HepG2 (cell line): ENCODE measurements at regions not wholly inside any gene's neighbourhood (a gene's known extent, or its start where the extent isn't known, plus 50 kb on each side); places are given as distances from the start of the nearest gene placed in this dataset.

Source experiments
- ATAC-seq: fragments of 200-7000 bp; cut with Tn5 transposase; 3 replicates; pipeline ENCODE4 v1.9.1; 2020; ENCODE audit warnings: mild to moderate bottlenecking, moderate library complexity
- BruUV-seq: library from RNA; stranded (reverse); fragments of 400-500 nt; replicated peaks from 2 replicates; lab custom pipeline; 2021; lab: Mats Ljungman, UMichigan
- CTCF ChIA-PET: fragments of 300-600 bp; formaldehyde crosslinking; extraction: SDS; loops from one replicate; lab custom pipeline; 2021; ENCODE audit warnings: low total read pairs, inconsistent platforms, low intra/inter-chr PET ratio; lab: Yijun Ruan, JAX
- POLR2A ChIA-PET: fragments of 350-600 bp; sonication (Branson Sonifier 250); formaldehyde crosslinking; loops from one replicate; lab custom pipeline; 2020; ENCODE audit warnings: antibody characterized with exemption, inconsistent platforms; lab: Yijun Ruan, JAX
- DNase-seq: peaks from one replicate; pipeline ENCODE4 v3.0.0-alpha.2; 2015; ENCODE audit warnings: low spot score
- FAIRE-seq: peaks from 3 replicates; lab custom pipeline; 2011; peaks lifted over from hg19 to GRCh38; lab: Jason Lieb, UNC
- H2AFZ ChIP-seq: one replicate; pipeline ENCODE4 v1.6.1; 2011; ENCODE audit warnings: low read length, inconsistent platforms
- H3K27ac ChIP-seq: fragments of 300-600 bp; 3 replicates; pipeline ENCODE4 v1.8.0; 2011; ENCODE audit warnings: mixed run types, mild to moderate bottlenecking, mixed read lengths, low read length, inconsistent platforms; ENCODE audit not compliant: insufficient read depth; ENCODE audit errors: extremely low read length
- H3K27me3 ChIP-seq, 2 experiments: fragments of 200-600 bp in 1 of 2; 2 replicates in 1 of 2; 3 replicates in 1 of 2; pipeline versions ENCODE4 v1.6.0 to v1.8.0; 2011; ENCODE audit warnings: low read length in 2 of 2, mild to moderate bottlenecking in 2 of 2, moderate library complexity in 2 of 2, inconsistent platforms in 1 of 2; ENCODE audit not compliant: insufficient read depth in 2 of 2, control insufficient read depth in 1 of 2
- H3K36me3 ChIP-seq, 2 experiments: fragments of 200-600 bp in 1 of 2; replicated peaks in 1 of 2; 2 replicates in 1 of 2; 3 replicates in 1 of 2; pipeline versions ENCODE4 v1.5.1 to v1.8.0; 2011; ENCODE audit warnings: low read length in 2 of 2, inconsistent platforms in 1 of 2; ENCODE audit not compliant: insufficient read depth in 2 of 2, control insufficient read depth in 1 of 2
- H3K4me1 ChIP-seq: 2 replicates; pipeline ENCODE4 v1.5.1; 2012; ENCODE audit warnings: low read length, inconsistent platforms; ENCODE audit not compliant: insufficient read depth
- H3K4me2 ChIP-seq: 2 replicates; pipeline ENCODE4 v1.6.0; 2011; ENCODE audit warnings: low read depth, low read length, inconsistent platforms
- H3K4me3 ChIP-seq, 3 experiments: fragments of 200-600 bp in 1 of 3; sonication (generic), shearing (Covaris generic) in 1 of 3; replicated peaks in 1 of 3; 2 replicates each; pipeline ENCODE4 v1.5.1; 2011 to 2016; ENCODE audit warnings: low read length in 3 of 3, inconsistent platforms in 2 of 3, low read depth in 2 of 3, mild to moderate bottlenecking in 2 of 3, control low read depth in 1 of 3, mixed read lengths in 1 of 3; ENCODE audit not compliant: insufficient read depth in 1 of 3
- H3K79me2 ChIP-seq: one replicate; pipeline ENCODE4 v1.6.1; 2011; ENCODE audit warnings: low read length, inconsistent platforms; ENCODE audit not compliant: insufficient read depth
- H3K9ac ChIP-seq: 2 replicates; pipeline ENCODE4 v1.6.0; 2011; ENCODE audit warnings: mild to moderate bottlenecking, low read depth, low read length, inconsistent platforms; ENCODE audit not compliant: insufficient read depth
- H3K9me3 ChIP-seq: 2 replicates; pipeline ENCODE4 v1.5.1; 2012; ENCODE audit warnings: mild to moderate bottlenecking, low read length
- H4K20me1 ChIP-seq: 2 replicates; pipeline ENCODE4 v1.6.0; 2011; ENCODE audit warnings: inconsistent platforms, mild to moderate bottlenecking, low read length, moderate library complexity; ENCODE audit not compliant: insufficient read depth
- ATF2 ChIP-seq: sonication (generic); formaldehyde crosslinking; IDR thresholded peaks from 2 replicates; pipeline ENCODE4 v1.4.0; 2020; ENCODE audit warnings: missing genetic modification reagents
- EEA1 ChIP-seq: sonication (generic); formaldehyde crosslinking; IDR thresholded peaks from 2 replicates; pipeline ENCODE4 v1.5.1; 2020; ENCODE audit warnings: mild to moderate bottlenecking, missing genetic modification reagents, borderline replicate concordance
- GATA4 ChIP-seq: sonication (generic); IDR thresholded peaks from 2 replicates; pipeline ENCODE4 v1.6.1; 2016; ENCODE audit warnings: antibody characterized with exemption, low read depth, borderline replicate concordance
- HNF1B ChIP-seq: sonication (generic); formaldehyde crosslinking; IDR thresholded peaks from 2 replicates; pipeline ENCODE4 v1.5.1; 2020; ENCODE audit warnings: mild to moderate bottlenecking, moderate library complexity, missing genetic modification reagents
- IRF9 ChIP-seq: sonication (generic); formaldehyde crosslinking; IDR thresholded peaks from 2 replicates; pipeline ENCODE4 v1.8.0; 2022; ENCODE audit warnings: missing genetic modification reagents, mild to moderate bottlenecking, borderline replicate concordance
- MAX ChIP-seq: IDR thresholded peaks from 2 replicates; pipeline ENCODE4 v1.6.1; 2012; ENCODE audit warnings: inconsistent platforms
- MTERF4 ChIP-seq: sonication (generic); formaldehyde crosslinking; IDR thresholded peaks from 2 replicates; pipeline ENCODE4 v1.8.0; 2023; ENCODE audit warnings: mild to moderate bottlenecking, missing genetic modification reagents
- MYC ChIP-seq: sonication (generic); formaldehyde crosslinking; IDR thresholded peaks from 2 replicates; pipeline ENCODE4 v1.9.0; 2021; ENCODE audit warnings: missing genetic modification reagents, borderline replicate concordance
- RORA ChIP-seq: sonication (generic); formaldehyde crosslinking; IDR thresholded peaks from 2 replicates; pipeline ENCODE4 v1.5.0; 2020; ENCODE audit warnings: mild to moderate bottlenecking, missing genetic modification reagents, moderate library complexity
- SOX13 ChIP-seq, 3 experiments: fragments of 450-650 bp in 1 of 3; sonication (generic) in 1 of 3; formaldehyde crosslinking in 1 of 3; IDR thresholded peaks in 2 of 3; conservative IDR thresholded peaks in 1 of 3; 2 replicates each; pipeline versions ENCODE4 v1.5.0 to v1.6.1; 2016 to 2020; ENCODE audit warnings: antibody characterized with exemption in 1 of 3, mild to moderate bottlenecking in 1 of 3, missing compliant biosample characterization in 1 of 3, missing genetic modification reagents in 1 of 3, moderate library complexity in 1 of 3
- ZFP41 ChIP-seq: sonication (generic); formaldehyde crosslinking; IDR thresholded peaks from 2 replicates; pipeline ENCODE4 v1.4.0; 2020; ENCODE audit warnings: mild to moderate bottlenecking, missing genetic modification reagents, borderline replicate concordance
- ZNF232 ChIP-seq: sonication (generic); formaldehyde crosslinking; IDR thresholded peaks from 2 replicates; pipeline ENCODE4 v1.4.0; 2020; ENCODE audit warnings: missing genetic modification reagents, borderline replicate concordance
- ZNF276 ChIP-seq: sonication (generic); formaldehyde crosslinking; IDR thresholded peaks from 2 replicates; pipeline ENCODE4 v1.4.0; 2020; ENCODE audit warnings: mild to moderate bottlenecking, low read depth, missing genetic modification reagents
- ZNF660 ChIP-seq: sonication (generic); formaldehyde crosslinking; IDR thresholded peaks from 2 replicates; pipeline ENCODE4 v1.5.1; 2020; ENCODE audit warnings: mild to moderate bottlenecking, low read depth, missing genetic modification reagents, borderline replicate concordance
- ZNF670 ChIP-seq: sonication (generic); formaldehyde crosslinking; IDR thresholded peaks from 2 replicates; pipeline ENCODE4 v1.8.0; 2022; ENCODE audit warnings: mild to moderate bottlenecking, missing genetic modification reagents, borderline replicate concordance
- ZNF713 ChIP-seq: sonication (generic); formaldehyde crosslinking; IDR thresholded peaks from 2 replicates; pipeline ENCODE4 v1.4.0; 2020; ENCODE audit warnings: mild to moderate bottlenecking, missing genetic modification reagents
- WGBS: methylation state at CpG from one replicate; pipeline ENCODE4 v1.1.6; 2017; ENCODE audit warnings: low lambda C conversion rate; 5-methylcytosine and 5-hydroxymethylcytosine counted together
- in situ Hi-C: cut with HindIII; loops from 2 replicates; pipeline ENCODE4 v1.10.0; 2017; ENCODE audit warnings: low pct_unique_long_range_greater_than_20kb; ENCODE audit not compliant: extremely low pct_ligation_motif_present
- intact Hi-C: fragments of 100-400 bp; cut with micrococcal nuclease; formaldehyde crosslinking; loops from one replicate; pipeline ENCODE4 v1.10.0; 2022; ENCODE audit not compliant: unreplicated experiment

- no TSS peak for BruUV-seq
- Histone ChIP-seq H3K79me2 (no peaks in the 10 kb centered on the region), H3K9me3 (peaks cover 79% of the 10 kb centered on the region), H3K27me3 (no peaks in the 10 kb centered on the region), H3K36me3 (no peaks in the 10 kb centered on the region), H3K27ac (no peak overlapping the region), H4K20me1 (no peaks in the 10 kb centered on the region), H2AFZ (no peak overlapping the region), H3K9ac (no peak overlapping the region), H3K4me3 (no peak overlapping the region), H3K4me1 (no peaks in the 10 kb centered on the region), H3K4me2 (no peak overlapping the region)
- DNase-seq: no peak
- in situ Hi-C loops (no loop called here), intact Hi-C loops (no loop called here)
- POLR2A ChIA-PET: no interaction called here
- FAIRE-seq: no peak
- 10% methylated on average over 5 of the region's 5 CpGs for WGBS
- CTCF ChIA-PET: no interaction called here
- no peak for ATAC-seq
- TF ChIP-seq MYC (CRISPR knock-in tag) (no peak), GATA4 (no peak), IRF9 (CRISPR knock-in tag) (no peak), SOX13 (IDR thresholded peaks at IDR 0.05) (no peak), SOX13 (CRISPR knock-in tag; conservative IDR thresholded peaks at IDR 0.05 in 1 of 2, IDR thresholded peaks at IDR 0.05 in 1 of 2) (no peak), ZFP41 (CRISPR knock-in tag) (no peak), HNF1B (no peak), ZNF660 (CRISPR knock-in tag) (no peak), EEA1 (no peak), ZNF670 (CRISPR knock-in tag) (no peak), ZNF713 (CRISPR knock-in tag) (no peak), ZNF232 (CRISPR knock-in tag) (no peak), MAX (no peak), RORA (CRISPR knock-in tag) (no peak), ZNF276 (CRISPR knock-in tag) (no peak), ATF2 (CRISPR knock-in tag) (no peak), MTERF4 (CRISPR knock-in tag) (no peak)
These were observed 397.5 kb downstream of the CDH11 start for GRCh38 chr16:64724339-64724738.
